Islet precursor cell (in vitro differentiated cells): ENCODE measurements at regions not wholly inside any gene's neighbourhood (a gene's known extent, or its start where the extent isn't known, plus 50 kb on each side); places are given as distances from the start of the nearest gene placed in this dataset.
"Not testable (repeated sequence)": the region's sequence is repeated elsewhere in the genome, so short reads cannot be mapped to it uniquely, and the experiment has no call there.

Experiments used
- DNase-seq: peaks from one replicate; pipeline ENCODE4 v3.0.0-alpha.2; 2018

- DNase-seq, result no peak
These were observed 178.3 kb downstream of the CYB561 start for GRCh38 chr17:63267846-63268245.

GRCh38 chr17:63268827-63269226 lies 177.3 kb downstream of the CYB561 start:
- no peak for DNase-seq

GRCh38 chr17:63270610-63271009 lies 175.5 kb downstream of the CYB561 start:
- no peak for DNase-seq

- no peak for DNase-seq
These were observed 172.0 kb downstream of the CYB561 start for GRCh38 chr17:63274146-63274545.

- DNase-seq, result peak; percentile 70
These were observed 170.7 kb downstream of the CYB561 start for GRCh38 chr17:63275318-63275970.

GRCh38 chr17:63275971-63276745 lies 169.9 kb downstream of the CYB561 start:
- DNase-seq, result no peak

DNA sequence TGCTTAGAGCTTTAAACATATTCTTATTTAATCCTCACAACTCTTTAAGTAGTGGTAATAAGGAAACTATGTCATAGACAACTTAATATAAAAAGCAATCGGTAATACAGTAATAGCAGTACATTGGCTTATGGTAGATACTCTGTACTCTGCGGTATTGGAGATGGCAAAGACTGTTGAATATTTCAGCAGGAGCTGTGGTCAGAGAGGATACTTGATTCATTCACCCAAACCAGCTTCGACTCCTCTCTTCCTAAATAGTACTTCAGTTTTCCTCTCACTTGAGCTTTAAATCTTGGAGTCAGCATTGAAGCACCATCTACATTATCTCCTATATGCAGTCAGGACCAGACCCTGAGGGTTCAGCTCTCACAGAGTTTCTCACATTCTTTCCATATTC lies 169.3 kb downstream of the CYB561 start:
- DNase-seq, result no peak

- DNase-seq, result no peak
These were observed 168.5 kb downstream of the CYB561 start for GRCh38 chr17:63277629-63278028.

GRCh38 chr17:63278728-63279442 lies 167.2 kb downstream of the CYB561 start:
- DNase-seq, result no peak

- DNase-seq, result no peak
These were observed 166.4 kb downstream of the CYB561 start for GRCh38 chr17:63279498-63280230.

GRCh38 chr17:63282455-63282854 lies 163.7 kb downstream of the CYB561 start:
- DNase-seq, result no peak

GRCh38 chr17:63285551-63285950 lies 160.6 kb downstream of the CYB561 start:
- DNase-seq, result no peak

DNA sequence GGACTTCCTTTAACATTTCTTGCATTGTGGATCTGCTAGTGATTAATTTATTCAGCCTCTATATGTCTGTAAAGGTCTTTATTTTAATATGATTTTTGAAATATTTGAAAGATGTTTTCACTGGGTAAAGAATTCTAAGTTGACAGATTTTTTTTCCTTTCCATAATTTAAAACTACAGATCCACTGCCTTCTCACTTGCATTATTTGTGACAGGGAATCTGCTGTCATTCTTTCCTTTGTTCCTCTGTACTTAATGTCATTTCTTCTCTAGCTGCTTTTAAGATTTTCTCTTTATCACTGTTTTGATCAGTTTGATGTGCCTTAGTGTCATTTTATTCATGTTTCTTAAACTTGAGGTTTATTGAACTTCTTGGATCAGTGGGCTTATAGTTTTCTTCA lies 159.9 kb downstream of the CYB561 start:
- DNase-seq, result no peak

- not testable (repeated sequence) for DNase-seq
These were observed 159.1 kb downstream of the CYB561 start for GRCh38 chr17:63287006-63287405.

DNA sequence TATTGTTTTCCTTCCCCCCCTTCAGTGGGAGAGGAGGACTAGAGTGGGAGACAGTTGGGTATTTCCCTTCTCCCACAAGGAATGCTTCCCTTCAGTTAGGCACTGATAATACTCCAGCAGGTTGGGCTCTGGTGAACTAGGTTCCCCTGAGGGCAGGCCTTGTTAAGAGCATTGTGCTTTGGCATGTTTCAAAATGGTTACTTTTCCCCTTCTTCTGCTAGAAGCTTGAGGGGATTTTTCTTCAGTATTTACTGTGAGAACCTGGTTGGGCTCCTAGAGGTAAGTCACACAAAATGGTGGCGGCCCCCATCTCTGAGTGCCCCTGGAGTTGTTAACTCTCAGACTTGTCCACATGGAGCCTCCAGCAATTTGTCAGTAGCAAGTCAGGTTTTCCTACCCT lies 156.2 kb downstream of the CYB561 start:
- peak; percentile 72 for DNase-seq

DNA sequence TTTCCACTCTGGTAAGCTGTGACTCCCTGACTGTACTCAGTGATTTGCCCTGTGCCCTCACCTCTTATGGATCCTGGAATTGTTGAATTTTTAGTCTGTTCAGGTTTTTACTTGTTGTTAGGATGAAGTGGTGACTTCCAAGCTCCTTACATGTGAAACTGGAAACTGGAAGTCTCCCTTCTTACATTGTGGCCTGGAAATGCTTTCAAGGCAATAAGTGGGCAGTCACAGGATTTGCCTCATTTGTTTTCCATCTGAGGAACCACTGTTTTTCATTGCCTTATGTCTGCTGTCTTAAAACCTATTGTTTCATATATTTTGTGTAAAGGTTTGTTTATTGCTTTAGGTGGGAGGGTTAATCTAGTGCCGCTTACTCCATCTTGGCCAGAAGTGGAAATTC lies 155.8 kb downstream of the CYB561 start:
- no peak for DNase-seq

DNA sequence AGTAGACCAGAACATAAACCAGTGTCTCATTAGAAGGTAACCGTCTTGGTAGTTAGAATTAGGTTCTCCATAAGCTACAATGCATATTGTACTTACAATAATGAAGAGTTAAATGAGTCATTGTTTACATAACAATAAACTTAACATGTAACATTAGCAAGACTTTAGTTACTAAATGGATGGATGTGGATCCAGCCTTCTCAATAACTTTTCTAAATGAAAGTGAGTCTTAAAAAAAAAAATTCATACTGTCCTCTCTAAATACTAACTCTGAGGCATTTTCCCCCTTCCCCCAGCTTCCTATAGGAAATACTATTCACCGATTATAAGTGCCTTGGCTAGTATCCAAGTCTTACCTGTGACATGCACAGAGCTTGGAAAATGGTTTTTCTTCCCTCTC lies 155.3 kb downstream of the CYB561 start:
- no peak for DNase-seq

DNA sequence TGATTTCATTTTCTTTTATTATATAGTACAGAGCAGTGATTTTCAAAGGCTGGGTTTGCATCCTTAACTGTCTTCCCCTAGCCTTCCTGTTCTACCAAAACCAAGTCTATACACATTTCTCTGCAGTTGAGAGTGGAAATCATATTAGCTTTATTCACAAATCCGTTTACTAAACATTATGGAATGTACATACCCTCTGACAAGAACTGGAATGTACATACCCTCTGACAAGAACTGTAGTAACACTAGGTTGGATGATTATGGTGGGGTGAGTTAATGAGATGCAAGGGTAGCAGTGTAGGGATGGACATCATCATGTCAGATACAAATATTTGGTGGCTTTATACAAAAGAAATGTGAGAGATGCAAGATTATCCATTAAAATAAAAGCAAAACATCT lies 154.8 kb downstream of the CYB561 start:
- DNase-seq, result no peak

DNA sequence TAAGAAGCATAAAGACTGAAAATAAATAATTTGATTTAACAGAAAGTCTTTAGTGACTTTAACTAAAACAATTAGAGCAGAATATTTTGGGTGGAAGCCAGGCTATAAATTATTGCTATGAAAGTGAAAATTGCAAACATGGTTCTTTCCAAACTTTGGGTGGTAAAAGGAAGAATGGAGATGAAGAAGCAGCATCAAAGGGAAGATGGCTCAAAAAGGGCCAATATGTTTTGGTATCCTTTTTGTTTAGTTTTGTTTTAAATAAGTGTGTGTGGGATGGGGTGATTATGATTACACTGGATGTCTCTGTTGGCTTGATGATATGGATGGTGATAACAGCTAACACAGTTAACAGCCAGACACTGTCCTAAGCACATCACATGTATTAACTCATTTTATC lies 153.7 kb downstream of the CYB561 start:
- DNase-seq, result no peak

GRCh38 chr17:63293323-63294075 lies 152.6 kb downstream of the CYB561 start:
- no peak for DNase-seq

DNA sequence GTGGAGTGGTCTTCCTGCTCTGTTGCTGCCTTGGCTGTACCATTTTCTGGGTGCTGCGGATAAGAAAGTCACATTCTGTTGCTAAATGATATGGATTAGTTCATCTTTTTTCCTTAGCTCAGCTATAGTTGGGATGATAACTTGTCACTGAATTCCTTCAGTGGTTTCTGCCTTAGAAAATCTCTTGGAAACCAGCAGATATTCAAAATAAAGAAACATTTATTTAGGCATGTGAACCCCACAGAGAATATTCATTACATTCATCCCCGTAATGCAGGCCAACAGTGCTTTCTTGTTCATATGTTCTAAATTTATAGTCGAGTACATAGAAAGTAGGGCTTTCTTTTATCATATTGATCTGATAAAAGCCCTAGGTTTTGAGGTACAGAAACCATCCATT lies 151.3 kb downstream of the CYB561 start:
- DNase-seq, result no peak

DNA sequence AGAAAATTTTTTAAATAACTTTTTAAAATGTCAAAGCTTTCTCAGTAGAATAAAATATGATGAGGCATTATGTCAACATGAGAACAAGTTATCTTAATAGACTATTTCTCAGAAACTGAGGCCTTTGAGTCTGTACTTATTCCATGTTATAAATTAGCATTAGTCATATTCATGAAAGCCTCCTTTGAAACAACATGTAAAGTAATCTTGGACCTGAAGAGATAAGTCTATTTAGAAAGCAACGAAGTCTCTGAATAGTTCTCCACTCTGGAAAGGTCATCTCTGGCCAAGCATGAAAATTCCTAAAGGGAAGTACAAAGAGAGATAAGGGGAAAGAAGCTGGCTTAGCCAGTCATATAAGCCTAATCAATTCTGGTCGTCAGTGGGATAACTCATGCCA lies 150.8 kb downstream of the CYB561 start:
- DNase-seq, result no peak
